ENCODE measurements at regions not wholly inside any gene's neighbourhood (a gene's known extent, or its start where the extent isn't known, plus 50 kb on each side); places are given as distances from the start of the nearest gene placed in this dataset.

DNA sequence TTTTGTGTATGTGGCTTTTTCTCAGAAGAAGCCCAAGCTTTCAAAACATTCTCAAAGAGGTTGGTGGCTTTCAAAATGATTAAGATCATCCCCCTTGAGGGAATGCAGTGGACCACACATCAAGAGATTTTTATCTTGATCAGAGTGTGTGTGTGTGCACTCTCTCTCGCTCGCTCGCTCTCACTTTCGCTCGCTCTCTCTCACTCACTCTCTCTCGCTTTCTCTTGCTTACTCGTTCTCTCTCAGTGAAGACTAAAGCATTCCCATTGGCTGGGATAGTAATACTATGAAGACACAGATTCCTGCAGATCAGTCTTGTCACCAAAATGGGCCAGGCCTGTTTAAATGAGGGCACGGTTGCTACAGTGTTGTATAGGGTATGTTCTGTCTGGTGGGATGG is 365.7 kb downstream of the EDEM1 start:
- TF ChIP-seq POLR2A (IDR thresholded peaks at IDR 0.05; ENCODE audit: low read depth): no peak
- TF ChIP-seq POLR2AphosphoS5 (IDR thresholded peaks at IDR 0.05): no peak
